ENCODE measurements at regions not wholly inside any gene's neighbourhood (a gene's known extent, or its start where the extent isn't known, plus 50 kb on each side); places are given as distances from the start of the nearest gene placed in this dataset.

DNA sequence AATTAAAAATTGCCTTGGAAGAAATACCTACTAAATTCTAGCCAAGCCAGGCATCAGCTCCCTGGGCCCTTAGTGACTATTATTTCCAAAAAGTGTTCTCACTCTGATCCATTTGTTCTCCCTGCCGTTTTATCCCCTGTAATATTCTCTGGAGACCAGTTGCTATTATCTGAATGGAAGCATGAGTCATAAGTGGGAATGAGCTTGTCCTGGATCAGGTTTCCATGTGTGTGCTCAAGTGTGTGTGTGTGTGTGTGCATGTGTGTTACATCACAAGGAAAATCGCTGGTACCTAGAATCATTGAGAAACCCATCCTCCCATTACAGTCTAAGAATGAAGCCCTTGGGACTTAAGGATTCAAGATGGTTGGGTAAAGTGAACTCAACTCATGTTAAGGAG is 130.3 kb upstream of the CXCR4 start (continued):
- TF ChIP-seq ZFHX2 (tag by site-specific recombination; conservative IDR thresholded peaks at IDR 0.05) (peak; percentile 42; the same call in 1 of the 2 replicates), ZNF138 (tag by site-specific recombination; IDR thresholded peaks at IDR 0.05; ENCODE audit: borderline replicate concordance) (no peak), ZNF677 (tag by site-specific recombination; IDR thresholded peaks at IDR 0.05) (no peak), ZNF549 (tag by site-specific recombination; IDR thresholded peaks at IDR 0.05) (no peak), ZNF223 (tag by site-specific recombination; IDR thresholded peaks at IDR 0.05) (no peak), ZNF596 (tag by site-specific recombination; IDR thresholded peaks at IDR 0.05) (no peak), ZNF24 (tag by site-specific recombination; IDR thresholded peaks at IDR 0.05) (peak; percentile 98), ZNF2 (tag by site-specific recombination; IDR thresholded peaks at IDR 0.05) (peak; percentile 91), SP2 (tag by site-specific recombination; IDR thresholded peaks at IDR 0.05) (peak; percentile 22; the same call in 1 of the 2 replicates), ZNF585B (tag by site-specific recombination; IDR thresholded peaks at IDR 0.05) (peak; percentile 44), RBAK (tag by site-specific recombination; IDR thresholded peaks at IDR 0.05) (no peak), ZBTB20 (tag by site-specific recombination; IDR thresholded peaks at IDR 0.05) (0 out of 2 replicates have a peak, but pooled peaks have one; percentile 44), MYNN (tag by site-specific recombination; IDR thresholded peaks at IDR 0.05; ENCODE audit: borderline replicate concordance) (peak; percentile 68; the same call in 1 of the 2 replicates), GFI1B (tag by site-specific recombination; IDR thresholded peaks at IDR 0.05) (peak; percentile 67; the same call in 1 of the 2 replicates), ZSCAN23 (tag by site-specific recombination; IDR thresholded peaks at IDR 0.05) (peak; percentile 92), KLF7 (tag by site-specific recombination; IDR thresholded peaks at IDR 0.05; ENCODE audit: borderline replicate concordance) (no peak), ZNF558 (tag by site-specific recombination; IDR thresholded peaks at IDR 0.05) (peak; percentile 92), ZNF660 (tag by site-specific recombination; IDR thresholded peaks at IDR 0.05) (peak; percentile 95), ZNF629 (tag by site-specific recombination; IDR thresholded peaks at IDR 0.05) (peak; percentile 95), KLF8 (tag by site-specific recombination; IDR thresholded peaks at IDR 0.05) (peak; percentile 89)
- TF ChIP-seq, protein P1, sequence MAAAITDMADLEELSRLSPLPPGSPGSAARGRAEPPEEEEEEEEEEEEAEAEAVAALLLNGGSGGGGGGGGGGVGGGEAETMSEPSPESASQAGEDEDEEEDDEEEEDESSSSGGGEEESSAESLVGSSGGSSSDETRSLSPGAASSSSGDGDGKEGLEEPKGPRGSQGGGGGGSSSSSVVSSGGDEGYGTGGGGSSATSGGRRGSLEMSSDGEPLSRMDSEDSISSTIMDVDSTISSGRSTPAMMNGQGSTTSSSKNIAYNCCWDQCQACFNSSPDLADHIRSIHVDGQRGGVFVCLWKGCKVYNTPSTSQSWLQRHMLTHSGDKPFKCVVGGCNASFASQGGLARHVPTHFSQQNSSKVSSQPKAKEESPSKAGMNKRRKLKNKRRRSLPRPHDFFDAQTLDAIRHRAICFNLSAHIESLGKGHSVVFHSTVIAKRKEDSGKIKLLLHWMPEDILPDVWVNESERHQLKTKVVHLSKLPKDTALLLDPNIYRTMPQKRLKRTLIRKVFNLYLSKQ (tag by site-specific recombination; IDR thresholded peaks at IDR 0.05; ENCODE audit: borderline replicate concordance), result no peak
- TF ChIP-seq, protein P2, sequence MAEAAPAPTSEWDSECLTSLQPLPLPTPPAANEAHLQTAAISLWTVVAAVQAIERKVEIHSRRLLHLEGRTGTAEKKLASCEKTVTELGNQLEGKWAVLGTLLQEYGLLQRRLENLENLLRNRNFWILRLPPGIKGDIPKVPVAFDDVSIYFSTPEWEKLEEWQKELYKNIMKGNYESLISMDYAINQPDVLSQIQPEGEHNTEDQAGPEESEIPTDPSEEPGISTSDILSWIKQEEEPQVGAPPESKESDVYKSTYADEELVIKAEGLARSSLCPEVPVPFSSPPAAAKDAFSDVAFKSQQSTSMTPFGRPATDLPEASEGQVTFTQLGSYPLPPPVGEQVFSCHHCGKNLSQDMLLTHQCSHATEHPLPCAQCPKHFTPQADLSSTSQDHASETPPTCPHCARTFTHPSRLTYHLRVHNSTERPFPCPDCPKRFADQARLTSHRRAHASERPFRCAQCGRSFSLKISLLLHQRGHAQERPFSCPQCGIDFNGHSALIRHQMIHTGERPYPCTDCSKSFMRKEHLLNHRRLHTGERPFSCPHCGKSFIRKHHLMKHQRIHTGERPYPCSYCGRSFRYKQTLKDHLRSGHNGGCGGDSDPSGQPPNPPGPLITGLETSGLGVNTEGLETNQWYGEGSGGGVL (tag by site-specific recombination; IDR thresholded peaks at IDR 0.05), result peak; percentile 89
- TF ChIP-seq, protein P3, sequence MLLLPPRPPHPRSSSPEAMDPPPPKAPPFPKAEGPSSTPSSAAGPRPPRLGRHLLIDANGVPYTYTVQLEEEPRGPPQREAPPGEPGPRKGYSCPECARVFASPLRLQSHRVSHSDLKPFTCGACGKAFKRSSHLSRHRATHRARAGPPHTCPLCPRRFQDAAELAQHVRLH (tag by site-specific recombination; IDR thresholded peaks at IDR 0.05), result 0 out of 2 replicates have a peak, but pooled peaks have one; percentile 38
- TF ChIP-seq, protein P4, sequence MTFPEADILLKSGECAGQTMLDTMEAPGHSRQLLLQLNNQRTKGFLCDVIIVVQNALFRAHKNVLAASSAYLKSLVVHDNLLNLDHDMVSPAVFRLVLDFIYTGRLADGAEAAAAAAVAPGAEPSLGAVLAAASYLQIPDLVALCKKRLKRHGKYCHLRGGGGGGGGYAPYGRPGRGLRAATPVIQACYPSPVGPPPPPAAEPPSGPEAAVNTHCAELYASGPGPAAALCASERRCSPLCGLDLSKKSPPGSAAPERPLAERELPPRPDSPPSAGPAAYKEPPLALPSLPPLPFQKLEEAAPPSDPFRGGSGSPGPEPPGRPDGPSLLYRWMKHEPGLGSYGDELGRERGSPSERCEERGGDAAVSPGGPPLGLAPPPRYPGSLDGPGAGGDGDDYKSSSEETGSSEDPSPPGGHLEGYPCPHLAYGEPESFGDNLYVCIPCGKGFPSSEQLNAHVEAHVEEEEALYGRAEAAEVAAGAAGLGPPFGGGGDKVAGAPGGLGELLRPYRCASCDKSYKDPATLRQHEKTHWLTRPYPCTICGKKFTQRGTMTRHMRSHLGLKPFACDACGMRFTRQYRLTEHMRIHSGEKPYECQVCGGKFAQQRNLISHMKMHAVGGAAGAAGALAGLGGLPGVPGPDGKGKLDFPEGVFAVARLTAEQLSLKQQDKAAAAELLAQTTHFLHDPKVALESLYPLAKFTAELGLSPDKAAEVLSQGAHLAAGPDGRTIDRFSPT (tag by site-specific recombination; IDR thresholded peaks at IDR 0.05), result peak; percentile 90
- TF ChIP-seq, protein P5, sequence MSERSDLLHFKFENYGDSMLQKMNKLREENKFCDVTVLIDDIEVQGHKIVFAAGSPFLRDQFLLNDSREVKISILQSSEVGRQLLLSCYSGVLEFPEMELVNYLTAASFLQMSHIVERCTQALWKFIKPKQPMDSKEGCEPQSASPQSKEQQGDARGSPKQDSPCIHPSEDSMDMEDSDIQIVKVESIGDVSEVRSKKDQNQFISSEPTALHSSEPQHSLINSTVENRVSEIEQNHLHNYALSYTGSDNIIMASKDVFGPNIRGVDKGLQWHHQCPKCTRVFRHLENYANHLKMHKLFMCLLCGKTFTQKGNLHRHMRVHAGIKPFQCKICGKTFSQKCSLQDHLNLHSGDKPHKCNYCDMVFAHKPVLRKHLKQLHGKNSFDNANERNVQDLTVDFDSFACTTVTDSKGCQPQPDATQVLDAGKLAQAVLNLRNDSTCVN (tag by site-specific recombination; optimal IDR thresholded peaks at IDR 0.05), result no peak
- TF ChIP-seq, protein P6, sequence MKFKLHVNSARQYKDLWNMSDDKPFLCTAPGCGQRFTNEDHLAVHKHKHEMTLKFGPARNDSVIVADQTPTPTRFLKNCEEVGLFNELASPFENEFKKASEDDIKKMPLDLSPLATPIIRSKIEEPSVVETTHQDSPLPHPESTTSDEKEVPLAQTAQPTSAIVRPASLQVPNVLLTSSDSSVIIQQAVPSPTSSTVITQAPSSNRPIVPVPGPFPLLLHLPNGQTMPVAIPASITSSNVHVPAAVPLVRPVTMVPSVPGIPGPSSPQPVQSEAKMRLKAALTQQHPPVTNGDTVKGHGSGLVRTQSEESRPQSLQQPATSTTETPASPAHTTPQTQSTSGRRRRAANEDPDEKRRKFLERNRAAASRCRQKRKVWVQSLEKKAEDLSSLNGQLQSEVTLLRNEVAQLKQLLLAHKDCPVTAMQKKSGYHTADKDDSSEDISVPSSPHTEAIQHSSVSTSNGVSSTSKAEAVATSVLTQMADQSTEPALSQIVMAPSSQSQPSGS (tag by site-specific recombination; IDR thresholded peaks at IDR 0.05; ENCODE audit: low read depth), result peak; percentile 74
- TF ChIP-seq, protein P7, sequence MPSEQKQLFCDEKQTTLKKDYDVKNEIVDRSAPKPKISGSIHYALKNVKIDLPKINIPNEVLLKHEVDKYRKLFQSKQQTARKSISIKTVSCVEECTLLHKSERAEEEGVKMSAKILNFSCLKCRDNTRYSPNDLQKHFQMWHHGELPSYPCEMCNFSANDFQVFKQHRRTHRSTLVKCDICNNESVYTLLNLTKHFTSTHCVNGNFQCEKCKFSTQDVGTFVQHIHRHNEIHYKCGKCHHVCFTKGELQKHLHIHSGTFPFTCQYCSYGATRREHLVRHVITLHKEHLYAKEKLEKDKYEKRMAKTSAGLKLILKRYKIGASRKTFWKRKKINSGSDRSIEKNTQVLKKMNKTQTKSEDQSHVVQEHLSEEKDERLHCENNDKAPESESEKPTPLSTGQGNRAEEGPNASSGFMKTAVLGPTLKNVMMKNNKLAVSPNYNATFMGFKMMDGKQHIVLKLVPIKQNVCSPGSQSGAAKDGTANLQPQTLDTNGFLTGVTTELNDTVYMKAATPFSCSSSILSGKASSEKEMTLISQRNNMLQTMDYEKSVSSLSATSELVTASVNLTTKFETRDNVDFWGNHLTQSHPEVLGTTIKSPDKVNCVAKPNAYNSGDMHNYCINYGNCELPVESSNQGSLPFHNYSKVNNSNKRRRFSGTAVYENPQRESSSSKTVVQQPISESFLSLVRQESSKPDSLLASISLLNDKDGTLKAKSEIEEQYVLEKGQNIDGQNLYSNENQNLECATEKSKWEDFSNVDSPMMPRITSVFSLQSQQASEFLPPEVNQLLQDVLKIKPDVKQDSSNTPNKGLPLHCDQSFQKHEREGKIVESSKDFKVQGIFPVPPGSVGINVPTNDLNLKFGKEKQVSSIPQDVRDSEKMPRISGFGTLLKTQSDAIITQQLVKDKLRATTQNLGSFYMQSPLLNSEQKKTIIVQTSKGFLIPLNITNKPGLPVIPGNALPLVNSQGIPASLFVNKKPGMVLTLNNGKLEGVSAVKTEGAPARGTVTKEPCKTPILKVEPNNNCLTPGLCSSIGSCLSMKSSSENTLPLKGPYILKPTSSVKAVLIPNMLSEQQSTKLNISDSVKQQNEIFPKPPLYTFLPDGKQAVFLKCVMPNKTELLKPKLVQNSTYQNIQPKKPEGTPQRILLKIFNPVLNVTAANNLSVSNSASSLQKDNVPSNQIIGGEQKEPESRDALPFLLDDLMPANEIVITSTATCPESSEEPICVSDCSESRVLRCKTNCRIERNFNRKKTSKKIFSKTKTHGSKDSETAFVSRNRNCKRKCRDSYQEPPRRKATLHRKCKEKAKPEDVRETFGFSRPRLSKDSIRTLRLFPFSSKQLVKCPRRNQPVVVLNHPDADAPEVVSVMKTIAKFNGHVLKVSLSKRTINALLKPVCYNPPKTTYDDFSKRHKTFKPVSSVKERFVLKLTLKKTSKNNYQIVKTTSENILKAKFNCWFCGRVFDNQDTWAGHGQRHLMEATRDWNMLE (tag by site-specific recombination; conservative IDR thresholded peaks at IDR 0.05; ENCODE audit: low read depth), result peak; percentile 68
